Trophoblast cell (in vitro differentiated cells and primary cell): ENCODE measurements at regions not wholly inside any gene's neighbourhood (a gene's known extent, or its start where the extent isn't known, plus 50 kb on each side); places are given as distances from the start of the nearest gene placed in this dataset.

Experiments used
- DNase-seq, 2 donors: peaks; one replicate each; pipeline ENCODE4 v3.0.0-alpha.2; 2016
- H2AFZ ChIP-seq: 2 replicates; pipeline ENCODE4 v1.6.1; 2013; ENCODE audit warnings: low read length, moderate library complexity, mild to moderate bottlenecking; ENCODE audit not compliant: insufficient read depth, poor library complexity
- H2AK5ac ChIP-seq: 2 replicates; pipeline ENCODE4 v1.6.1; 2013; ENCODE audit warnings: mild to moderate bottlenecking, low read length
- H2BK120ac ChIP-seq: 2 replicates; pipeline ENCODE4 v1.6.1; 2013; ENCODE audit warnings: low read length, mild to moderate bottlenecking, moderate library complexity; ENCODE audit not compliant: insufficient read depth, poor library complexity
- H2BK12ac ChIP-seq: 2 replicates; pipeline ENCODE4 v1.6.1; 2013; ENCODE audit warnings: mild to moderate bottlenecking, low read length, moderate library complexity
- H2BK5ac ChIP-seq: 2 replicates; pipeline ENCODE4 v1.6.1; 2013; ENCODE audit warnings: low read length, low read depth, moderate library complexity, mild to moderate bottlenecking; ENCODE audit not compliant: poor library complexity
- H3K14ac ChIP-seq: 2 replicates; pipeline ENCODE4 v1.6.1; 2013; ENCODE audit warnings: mild to moderate bottlenecking, low read length
- H3K18ac ChIP-seq: 2 replicates; pipeline ENCODE4 v1.6.1; 2013; ENCODE audit warnings: mild to moderate bottlenecking, low read length
- H3K23ac ChIP-seq: 2 replicates; pipeline ENCODE4 v1.6.1; 2013; ENCODE audit warnings: low read length
- H3K27ac ChIP-seq: 2 replicates; pipeline ENCODE4 v1.5.1; 2013; ENCODE audit warnings: low read depth, mild to moderate bottlenecking, inconsistent platforms, low read length, moderate library complexity
- H3K27me3 ChIP-seq: 2 replicates; pipeline ENCODE4 v1.6.1; 2013; ENCODE audit warnings: inconsistent platforms, mild to moderate bottlenecking, low read length, moderate library complexity; ENCODE audit not compliant: insufficient read depth
- H3K36me3 ChIP-seq, 2 experiments: 1 replicate in 1 of 2; 2 replicates in 1 of 2; pipeline ENCODE4 v1.6.1; 2013; ENCODE audit warnings: low read length in 2 of 2, mild to moderate bottlenecking in 2 of 2, moderate library complexity in 1 of 2; ENCODE audit not compliant: insufficient read depth in 2 of 2, control insufficient read depth in 1 of 2
- H3K4ac ChIP-seq: 2 replicates; pipeline ENCODE4 v1.6.1; 2013; ENCODE audit warnings: low read depth, mild to moderate bottlenecking, low read length, moderate library complexity
- H3K4me1 ChIP-seq, 2 experiments: 1 replicate in 1 of 2; 2 replicates in 1 of 2; pipeline ENCODE4 v1.6.1; 2013; ENCODE audit warnings: low read length in 2 of 2, mild to moderate bottlenecking in 2 of 2, moderate library complexity in 1 of 2; ENCODE audit not compliant: insufficient read depth in 2 of 2, control insufficient read depth in 1 of 2
- H3K4me2 ChIP-seq: 2 replicates; pipeline ENCODE4 v1.6.1; 2013; ENCODE audit warnings: inconsistent platforms, mild to moderate bottlenecking, low read length, moderate library complexity
- H3K4me3 ChIP-seq: 2 replicates; pipeline ENCODE4 v1.5.1; 2013; ENCODE audit warnings: mild to moderate bottlenecking, low read depth, low read length, inconsistent platforms
- H3K79me1 ChIP-seq: one replicate; pipeline ENCODE4 v1.6.1; 2013; ENCODE audit warnings: low read length
- H3K79me2 ChIP-seq: 2 replicates; pipeline ENCODE4 v1.6.1; 2013; ENCODE audit warnings: low read length, mild to moderate bottlenecking; ENCODE audit not compliant: control insufficient read depth, insufficient read depth, poor library complexity
- H3K9ac ChIP-seq: 2 replicates; pipeline ENCODE4 v1.6.1; 2013; ENCODE audit warnings: mild to moderate bottlenecking, low read length
- H3K9me3 ChIP-seq: 2 replicates; pipeline ENCODE4 v1.6.1; 2013; ENCODE audit warnings: low read depth, mild to moderate bottlenecking, control low read depth, inconsistent platforms, low read length; ENCODE audit not compliant: insufficient read depth
- H4K12ac ChIP-seq: 2 replicates; pipeline ENCODE4 v1.6.1; 2013; ENCODE audit warnings: low read depth, mild to moderate bottlenecking, low read length, moderate library complexity
- H4K8ac ChIP-seq: 2 replicates; pipeline ENCODE4 v1.6.1; 2013; ENCODE audit warnings: low read depth, mild to moderate bottlenecking, low read length, moderate library complexity
- H4K91ac ChIP-seq: one replicate; pipeline ENCODE4 v1.6.1; 2013; ENCODE audit warnings: low read depth, mild to moderate bottlenecking, low read length, moderate library complexity
- WGBS: extraction: QIAGEN DNeasy Blood & Tissue Kit; methylation state at CpG from one replicate; pipeline ENCODE4 v1.1.7; 2013; ENCODE audit warnings: missing lambda C conversion rate; ENCODE audit not compliant: insufficient read length, insufficient coverage; ENCODE audit errors: extremely low coverage; 5-methylcytosine and 5-hydroxymethylcytosine counted together

GRCh38 chr4:128635955-128636560, 173.4 kb upstream of the JADE1 start:
- no peak overlapping the region for H3K9ac ChIP-seq
- peak overlapping the region; percentile 21 for H2BK12ac ChIP-seq
- H3K79me2 ChIP-seq: no peaks in the 10 kb centered on the region
- no peak overlapping the region for H3K23ac ChIP-seq
- no peak overlapping the region for H2BK5ac ChIP-seq
- no peak overlapping the region for H4K8ac ChIP-seq
- H2AK5ac ChIP-seq: no peak overlapping the region
- H3K9me3 ChIP-seq: no peaks in the 10 kb centered on the region
- H4K91ac ChIP-seq: no peak overlapping the region
- H3K18ac ChIP-seq: no peak overlapping the region
- no peak overlapping the region for H4K12ac ChIP-seq
- H3K27me3 ChIP-seq: no peaks in the 10 kb centered on the region
- no peak overlapping the region for H3K14ac ChIP-seq
- H3K36me3 ChIP-seq: no peaks in the 10 kb centered on the region
- no peak for DNase-seq
- no CpG with 5 or more reads among the region's 5 CpGs for WGBS
- H3K4ac ChIP-seq: no peak overlapping the region
- H3K4me2 ChIP-seq: no peak overlapping the region
- no peak overlapping the region for H2AFZ ChIP-seq
- H2BK120ac ChIP-seq: no peak overlapping the region
- H3K4me3 ChIP-seq: no peak overlapping the region
- H3K4me1 ChIP-seq: peaks cover 5% of the 10 kb centered on the region in 2 experiments
- no peak overlapping the region for H3K27ac ChIP-seq
- peaks cover 4% of the 10 kb centered on the region for H3K79me1 ChIP-seq

GRCh38 chr4:128635141-128635954, 174.2 kb upstream of the JADE1 start:
- Histone ChIP-seq H3K4me1 (peaks cover 5% of the 10 kb centered on the region in 2 experiments), H3K18ac (no peak overlapping the region), H2BK120ac (no peak overlapping the region), H3K4ac (no peak overlapping the region), H4K12ac (no peak overlapping the region), H3K79me1 (peaks cover 4% of the 10 kb centered on the region), H3K79me2 (no peaks in the 10 kb centered on the region), H4K8ac (no peak overlapping the region), H3K36me3 (no peaks in the 10 kb centered on the region), H3K27ac (no peak overlapping the region), H3K9me3 (no peaks in the 10 kb centered on the region), H3K4me3 (no peak overlapping the region), H3K27me3 (no peaks in the 10 kb centered on the region), H2BK5ac (no peak overlapping the region), H2BK12ac (no peak overlapping the region), H3K9ac (no peak overlapping the region), H3K14ac (no peak overlapping the region), H3K23ac (no peak overlapping the region), H2AK5ac (no peak overlapping the region), H4K91ac (no peak overlapping the region), H2AFZ (no peak overlapping the region), H3K4me2 (no peak overlapping the region)
- peak; percentile 28 to 37 for DNase-seq
- WGBS: no CpG with 5 or more reads among the region's 19 CpGs

- H3K4ac ChIP-seq: no peak overlapping the region
- H3K27ac ChIP-seq: no peak overlapping the region
- no peak overlapping the region for H3K23ac ChIP-seq
- H3K4me1 ChIP-seq: no peaks in the 10 kb centered on the region
- no peak overlapping the region for H3K4me3 ChIP-seq
- no peaks in the 10 kb centered on the region for H3K36me3 ChIP-seq
- no peak overlapping the region for H2BK12ac ChIP-seq
- H2AFZ ChIP-seq: no peak overlapping the region
- no CpG with 5 or more reads among the region's 1 CpG for WGBS
- H3K79me1 ChIP-seq: no peaks in the 10 kb centered on the region
- H3K27me3 ChIP-seq: no peaks in the 10 kb centered on the region
- H4K12ac ChIP-seq: no peak overlapping the region
- H3K9ac ChIP-seq: no peak overlapping the region
- no peaks in the 10 kb centered on the region for H3K79me2 ChIP-seq
- no peak overlapping the region for H3K14ac ChIP-seq
- no peak overlapping the region for H3K18ac ChIP-seq
- no peak overlapping the region for H2AK5ac ChIP-seq
- DNase-seq: no peak
- H3K4me2 ChIP-seq: no peak overlapping the region
- H2BK5ac ChIP-seq: no peak overlapping the region
- H4K8ac ChIP-seq: no peak overlapping the region
- no peak overlapping the region for H4K91ac ChIP-seq
- no peaks in the 10 kb centered on the region for H3K9me3 ChIP-seq
- no peak overlapping the region for H2BK120ac ChIP-seq
Observed at GRCh38 chr4:128633067-128633466, 176.4 kb upstream of the JADE1 start.

- Histone ChIP-seq H3K79me1 (no peaks in the 10 kb centered on the region), H2BK5ac (no peak overlapping the region), H2BK120ac (no peak overlapping the region), H3K4me1 (no peaks in the 10 kb centered on the region), H3K79me2 (no peaks in the 10 kb centered on the region), H3K9ac (no peak overlapping the region), H2BK12ac (no peak overlapping the region), H4K12ac (no peak overlapping the region), H4K91ac (no peak overlapping the region), H3K27me3 (no peaks in the 10 kb centered on the region), H3K18ac (no peak overlapping the region), H3K14ac (no peak overlapping the region), H3K27ac (no peak overlapping the region), H4K8ac (no peak overlapping the region), H3K36me3 (no peaks in the 10 kb centered on the region), H3K4me2 (no peak overlapping the region), H2AFZ (no peak overlapping the region), H3K23ac (no peak overlapping the region), H3K4ac (no peak overlapping the region), H3K4me3 (no peak overlapping the region), H2AK5ac (no peak overlapping the region), H3K9me3 (no peaks in the 10 kb centered on the region)
- DNase-seq: no peak
- no CpG with 5 or more reads among the region's 5 CpGs for WGBS
Observed at GRCh38 chr4:128630871-128631270, 178.6 kb upstream of the JADE1 start.
